A549 (cell line): ENCODE measurements at regions not wholly inside any gene's neighbourhood (a gene's known extent, or its start where the extent isn't known, plus 50 kb on each side); places are given as distances from the start of the nearest gene placed in this dataset.

Source experiments
- ATAC-seq, 2 experiments: fragments of 200-7000 bp in 1 of 2; fragments of >200 bp in 1 of 2; cut with Nextera tagmentation in 1 of 2; cut with Tn5 transposase in 1 of 2; 3 replicates each; pipeline versions ENCODE4 v1.8.0 to v1.9.1; 2018 to 2020; ENCODE audit warnings: mild to moderate bottlenecking in 1 of 2, moderate library complexity in 1 of 2
- CTCF ChIA-PET: fragments of 300-600 bp; sonication (Branson Sonifier 250); formaldehyde crosslinking; extraction: SDS; loops from one replicate; lab custom pipeline; 2021; ENCODE audit warnings: antibody characterized with exemption, inconsistent platforms; lab: Yijun Ruan, JAX
- POLR2A ChIA-PET: fragments of 350-600 bp; formaldehyde crosslinking; extraction: SDS; loops from one replicate; lab custom pipeline; 2021; ENCODE audit warnings: antibody characterized with exemption, inconsistent platforms; lab: Yijun Ruan, JAX
- DNase-seq, 2 experiments: peaks; one replicate each; pipeline versions ENCODE4 v3.0.0 to v3.0.0-alpha.2; 2011 to 2016; ENCODE audit warnings: low read depth in 1 of 2, low spot score in 1 of 2
- FAIRE-seq: peaks from 2 replicates; lab custom pipeline; 2011; peaks lifted over from hg19 to GRCh38; lab: Jason Lieb, UNC
- H3K27ac ChIP-seq, 2 experiments: fragments of >200 bp; sonication (Bioruptor Twin); formaldehyde crosslinking; 3 replicates each; pipeline ENCODE4 v1.5.1; 2016 to 2017
- H3K4me1 ChIP-seq: fragments of >200 bp; sonication (Bioruptor Twin); formaldehyde crosslinking; 3 replicates; pipeline ENCODE4 v1.6.1; 2016
- H3K4me2 ChIP-seq: fragments of >200 bp; sonication (Bioruptor Twin); formaldehyde crosslinking; 3 replicates; pipeline ENCODE4 v1.6.1; 2016
- H3K4me3 ChIP-seq: fragments of >200 bp; sonication (Bioruptor Twin); formaldehyde crosslinking; 3 replicates; pipeline ENCODE4 v1.5.1; 2016
- H3K9me3 ChIP-seq: fragments of >200 bp; sonication (Bioruptor Twin); formaldehyde crosslinking; 3 replicates; pipeline ENCODE4 v1.6.1; 2016
- ATOH8 ChIP-seq: fragments of 250-450 bp; sonication (Bioruptor Pico); IDR thresholded peaks from 2 replicates; pipeline ENCODE4 v1.5.0; 2020; ENCODE audit warnings: low read depth, mild to moderate bottlenecking, moderate library complexity
- BCL3 ChIP-seq: fragments of >200 bp; sonication (Bioruptor Twin); formaldehyde crosslinking; IDR thresholded peaks from 3 replicates; pipeline ENCODE4 v1.6.1; 2016
- CEBPB ChIP-seq, 2 experiments: fragments of >200 bp in 1 of 2; sonication (Bioruptor Twin) in 1 of 2; formaldehyde crosslinking in 1 of 2; IDR thresholded peaks; 2 replicates each; pipeline ENCODE4 v1.6.1; 2012 to 2016
- CHD4 ChIP-seq: fragments of 200-600 bp; sonication (generic); IDR thresholded peaks from 2 replicates; pipeline ENCODE4 v1.6.1; 2016; ENCODE audit warnings: antibody characterized with exemption, mild to moderate bottlenecking, borderline replicate concordance
- CTCF ChIP-seq: fragments of >200 bp; sonication (Bioruptor Twin); formaldehyde crosslinking; IDR thresholded peaks from 3 replicates; pipeline ENCODE4 v1.5.1; 2016
- EHF ChIP-seq: fragments of 250-450 bp; sonication (Bioruptor Pico); IDR thresholded peaks from 2 replicates; pipeline ENCODE4 v1.5.0; 2020; ENCODE audit warnings: mild to moderate bottlenecking
- ELK1 ChIP-seq: fragments of 150-350 bp; IDR thresholded peaks from 2 replicates; pipeline ENCODE4 v1.6.1; 2014; ENCODE audit warnings: low read depth, mild to moderate bottlenecking, low read length
- EP300 ChIP-seq, 2 experiments: fragments of >200 bp; sonication (Bioruptor Twin); formaldehyde crosslinking; IDR thresholded peaks; 2 replicates in 1 of 2; 3 replicates in 1 of 2; pipeline ENCODE4 v1.6.1; 2016 to 2017
- ESRRA ChIP-seq: fragments of 150-350 bp; IDR thresholded peaks from 2 replicates; pipeline ENCODE4 v1.6.1; 2014; ENCODE audit warnings: mild to moderate bottlenecking, low read length, borderline replicate concordance
- FOXS1 ChIP-seq: fragments of 250-450 bp; sonication (Bioruptor Pico); IDR thresholded peaks from 2 replicates; pipeline ENCODE4 v1.5.0; 2020; ENCODE audit warnings: mild to moderate bottlenecking, moderate library complexity
- HEYL ChIP-seq: fragments of 250-450 bp; sonication (Bioruptor Pico); IDR thresholded peaks from 2 replicates; pipeline ENCODE4 v1.8.0; 2021; ENCODE audit warnings: mild to moderate bottlenecking, moderate library complexity
- HOXB5 ChIP-seq: fragments of 250-450 bp; sonication (Bioruptor Pico); IDR thresholded peaks from 2 replicates; pipeline ENCODE4 v1.5.0; 2020; ENCODE audit warnings: mild to moderate bottlenecking, moderate library complexity
- JUNB ChIP-seq: fragments of >200 bp; sonication (Bioruptor Twin); formaldehyde crosslinking; IDR thresholded peaks from 2 replicates; pipeline ENCODE4 v1.6.1; 2016
- MAFK ChIP-seq: fragments of 450-650 bp; IDR thresholded peaks from 2 replicates; pipeline ENCODE4 v1.6.1; 2014; ENCODE audit not compliant: partially characterized antibody
- MYC ChIP-seq: IDR thresholded peaks from 2 replicates; pipeline ENCODE4 v1.6.1; 2012; ENCODE audit warnings: mild to moderate bottlenecking, inconsistent platforms, low read length, improper control_type of control experiment, borderline replicate concordance
- NFE2L2 ChIP-seq: fragments of 150-350 bp; conservative IDR thresholded peaks from 2 replicates; pipeline ENCODE4 v1.6.1; 2014; ENCODE audit warnings: low read length
- NPAS2 ChIP-seq: fragments of 250-450 bp; sonication (Bioruptor Pico); IDR thresholded peaks from 2 replicates; pipeline ENCODE4 v1.8.0; 2022; ENCODE audit warnings: mild to moderate bottlenecking, moderate library complexity, borderline replicate concordance
- RAD21 ChIP-seq, 2 experiments: fragments of >200 bp in 1 of 2; sonication (Bioruptor Twin) in 1 of 2; formaldehyde crosslinking in 1 of 2; IDR thresholded peaks in 1 of 2; conservative IDR thresholded peaks in 1 of 2; 2 replicates in 1 of 2; 3 replicates in 1 of 2; pipeline ENCODE4 v1.6.1; 2012 to 2018; ENCODE audit warnings: inconsistent platforms in 1 of 2
- RCOR1 ChIP-seq: fragments of 150-350 bp; IDR thresholded peaks from 2 replicates; pipeline ENCODE4 v1.6.1; 2014; ENCODE audit warnings: antibody characterized with exemption, low read length, low read depth
- RFX5 ChIP-seq: fragments of 450-650 bp; IDR thresholded peaks from 2 replicates; pipeline ENCODE4 v1.7.1; 2014; ENCODE audit warnings: antibody characterized with exemption, mild to moderate bottlenecking, moderate library complexity
- RNF2 ChIP-seq: fragments of 200-600 bp; sonication (generic); IDR thresholded peaks from 2 replicates; pipeline ENCODE4 v1.6.1; 2016; ENCODE audit warnings: low read depth, mild to moderate bottlenecking, antibody characterized with exemption, moderate library complexity, borderline replicate concordance
- SMC3 ChIP-seq: fragments of >200 bp; sonication (Bioruptor Twin); formaldehyde crosslinking; IDR thresholded peaks from 3 replicates; pipeline ENCODE4 v1.6.1; 2018; ENCODE audit warnings: inconsistent platforms
- TFCP2L1 ChIP-seq: fragments of 250-450 bp; sonication (Bioruptor Pico); IDR thresholded peaks from 2 replicates; pipeline ENCODE4 v1.5.0; 2021; ENCODE audit warnings: mild to moderate bottlenecking
- TP53 ChIP-seq: fragments of 250-450 bp; sonication (Bioruptor Pico); IDR thresholded peaks from 2 replicates; pipeline ENCODE4 v1.5.0; 2021; ENCODE audit warnings: mild to moderate bottlenecking, moderate library complexity
- USF2 ChIP-seq: fragments of 450-650 bp; IDR thresholded peaks from 2 replicates; pipeline ENCODE4 v1.6.1; 2014; ENCODE audit warnings: antibody characterized with exemption
- ZC3H11A ChIP-seq: fragments of 450-650 bp; IDR thresholded peaks from 2 replicates; pipeline ENCODE4 v1.6.1; 2014; ENCODE audit warnings: antibody characterized with exemption, mild to moderate bottlenecking
- WGBS: methylation state at CpG from one replicate; pipeline ENCODE4 v1.1.6; 2017; ENCODE audit errors: missing lambda C conversion rate; 5-methylcytosine and 5-hydroxymethylcytosine counted together

- no peak for ATAC-seq
- H3K9me3 ChIP-seq: peaks cover 3% of the 10 kb centered on the region; the same call in 1 of the 3 replicates
- CTCF ChIA-PET: no interaction called here
- 27% methylated on average over 11 of the region's 15 CpGs for WGBS
- no peak for FAIRE-seq
- no peak for TF ChIP-seq TFCP2L1 (CRISPR knock-in tag)
- TF ChIP-seq HEYL (CRISPR knock-in tag): no peak
- no peak for TF ChIP-seq TP53 (CRISPR knock-in tag)
- no peak for TF ChIP-seq RNF2
- TF ChIP-seq ZC3H11A: no peak
- TF ChIP-seq MYC: no peak
- no peak for TF ChIP-seq NPAS2
- no peak for TF ChIP-seq USF2
- TF ChIP-seq BCL3: no peak
- no peak for TF ChIP-seq MAFK
- TF ChIP-seq ELK1: no peak
- no peak for TF ChIP-seq ESRRA
- TF ChIP-seq CHD4: no peak
- TF ChIP-seq RFX5: no peak
- TF ChIP-seq CEBPB (IDR thresholded peaks at IDR 0.05): no peak
- no peak for TF ChIP-seq EHF (CRISPR knock-in tag)
- TF ChIP-seq FOXS1 (CRISPR knock-in tag): no peak
- TF ChIP-seq JUNB: no peak
- TF ChIP-seq EP300 (IDR thresholded peaks at IDR 0.05): no peak
- no peak for DNase-seq
- no peak overlapping the region for H3K27ac ChIP-seq
- H3K4me1 ChIP-seq: no peaks in the 10 kb centered on the region
- H3K4me3 ChIP-seq: no peak overlapping the region
- no peak overlapping the region for H3K4me2 ChIP-seq
- POLR2A ChIA-PET: no interaction called here
These were observed 2035.5 kb upstream of the ACO1 start for GRCh38 chr9:30348904-30349303.

- no peaks in the 10 kb centered on the region for H3K4me1 ChIP-seq
- TF ChIP-seq HOXB5 (CRISPR knock-in tag): no peak
- no peak for TF ChIP-seq RAD21 (conservative IDR thresholded peaks at IDR 0.05 in 1 of 2, IDR thresholded peaks at IDR 0.05 in 1 of 2)
- TF ChIP-seq RNF2: no peak
- no peak for TF ChIP-seq CTCF
- TF ChIP-seq NFE2L2: no peak
- TF ChIP-seq RCOR1: no peak
- no peak for TF ChIP-seq ATOH8
- no peak for TF ChIP-seq SMC3
- TF ChIP-seq, all 56 proteins: peak for 0
- H3K9me3 ChIP-seq: peaks cover 3% of the 10 kb centered on the region; the same call in 1 of the 3 replicates
- DNase-seq (peak in 1 of 2 experiments; percentile 2), ATAC-seq (no peak), FAIRE-seq (no peak)
- ChIA-PET CTCF (no interaction called here), POLR2A (no interaction called here)
- H3K4me3 ChIP-seq: no peak overlapping the region
- H3K4me2 ChIP-seq: no peak overlapping the region
- H3K27ac ChIP-seq: no peak overlapping the region
- WGBS: 20% methylated on average over 18 of the region's 19 CpGs
These were observed 2034.6 kb upstream of the ACO1 start for GRCh38 chr9:30349526-30350513.
